ENCODE measurements at regions not wholly inside any gene's neighbourhood (a gene's known extent, or its start where the extent isn't known, plus 50 kb on each side); places are given as distances from the start of the nearest gene placed in this dataset.
"Not testable (repeated sequence)": the region's sequence is repeated elsewhere in the genome, so short reads cannot be mapped to it uniquely, and the experiment has no call there.

- not testable (repeated sequence) for DNase-seq (ENCODE audit: low spot score)
Observed at GRCh38 chr21:28013123-28013522, 979.6 kb downstream of the LTN1 start.

DNA sequence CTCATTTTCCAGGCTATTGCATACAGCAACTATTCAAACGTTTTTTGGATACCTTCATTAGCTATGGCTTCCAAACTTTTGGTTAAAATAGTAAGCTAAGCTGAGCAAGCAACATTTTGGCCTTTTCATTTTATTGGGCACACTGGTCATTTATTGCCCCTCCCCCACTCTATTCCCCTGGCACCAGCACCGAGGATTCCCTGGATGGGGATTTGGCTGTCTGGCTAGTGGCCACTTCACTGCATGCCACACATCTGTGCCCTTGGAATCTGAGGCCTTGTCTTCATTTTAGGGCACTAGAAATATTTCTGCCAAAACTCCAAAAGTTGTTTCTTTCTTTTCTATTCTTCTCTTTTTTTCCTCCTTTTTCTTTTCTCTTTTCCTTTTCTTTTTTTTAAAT is 980.7 kb downstream of the LTN1 start:
- not testable (repeated sequence) for DNase-seq (ENCODE audit: low spot score)

GRCh38 chr21:28008245-28008644 is 984.4 kb downstream of the LTN1 start:
- DNase-seq (ENCODE audit: low spot score), result not testable (repeated sequence)

GRCh38 chr21:28003627-28004026 is 989.0 kb downstream of the LTN1 start:
- DNase-seq (ENCODE audit: low spot score), result not testable (repeated sequence)

- not testable (repeated sequence) for DNase-seq (ENCODE audit: low spot score)
Observed at GRCh38 chr21:27996906-27997305, 995.8 kb downstream of the LTN1 start.

GRCh38 chr21:27984663-27985325 is 1007.9 kb downstream of the LTN1 start:
- DNase-seq (ENCODE audit: low spot score), result not testable (repeated sequence)

GRCh38 chr21:27979446-27979845 is 1012.6 kb upstream of the ADAMTS5 start:
- not testable (repeated sequence) for DNase-seq (ENCODE audit: low spot score)

DNA sequence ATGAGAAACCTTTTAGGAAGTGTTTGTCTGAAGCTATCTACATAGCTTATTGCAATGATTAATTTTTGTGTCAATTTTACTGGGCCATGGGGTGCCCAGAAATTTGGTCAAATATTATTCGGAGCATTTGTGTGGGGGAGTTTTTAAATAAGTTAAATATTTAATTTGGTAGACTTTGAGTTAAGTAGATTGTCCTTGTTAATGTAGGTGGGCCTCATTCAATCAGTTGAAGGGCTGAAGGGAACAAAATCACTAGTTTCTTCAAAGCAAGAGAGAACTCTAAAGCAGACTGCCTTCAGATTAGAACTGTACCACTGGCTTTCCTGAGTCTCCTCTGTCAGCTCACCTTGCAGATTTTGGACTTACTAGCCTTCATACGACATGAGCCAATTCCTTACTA is 1008.6 kb upstream of the ADAMTS5 start:
- DNase-seq (ENCODE audit: low spot score), result no peak

- not testable (repeated sequence) for DNase-seq (ENCODE audit: low spot score)
Observed at GRCh38 chr21:27974152-27974551, 1007.3 kb upstream of the ADAMTS5 start.

DNA sequence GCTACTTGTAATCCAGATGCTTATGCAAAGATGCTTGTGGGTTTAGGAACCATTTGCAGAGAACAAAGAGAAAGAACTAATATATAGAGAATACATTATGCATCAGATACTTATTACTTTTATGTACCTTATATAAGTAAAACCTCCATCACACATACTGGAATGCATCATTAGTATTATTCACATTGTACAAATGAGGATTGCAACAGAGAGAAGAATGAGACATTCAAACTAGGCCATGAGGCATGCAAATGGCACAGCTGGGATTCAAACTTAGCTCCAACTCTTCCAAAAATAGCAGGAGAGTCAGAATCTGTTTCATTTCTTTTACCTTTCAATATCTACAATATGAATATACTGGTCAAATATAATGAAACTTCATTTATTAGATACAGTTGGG is 1001.4 kb upstream of the ADAMTS5 start:
- DNase-seq (ENCODE audit: low spot score), result not testable (repeated sequence)

DNA sequence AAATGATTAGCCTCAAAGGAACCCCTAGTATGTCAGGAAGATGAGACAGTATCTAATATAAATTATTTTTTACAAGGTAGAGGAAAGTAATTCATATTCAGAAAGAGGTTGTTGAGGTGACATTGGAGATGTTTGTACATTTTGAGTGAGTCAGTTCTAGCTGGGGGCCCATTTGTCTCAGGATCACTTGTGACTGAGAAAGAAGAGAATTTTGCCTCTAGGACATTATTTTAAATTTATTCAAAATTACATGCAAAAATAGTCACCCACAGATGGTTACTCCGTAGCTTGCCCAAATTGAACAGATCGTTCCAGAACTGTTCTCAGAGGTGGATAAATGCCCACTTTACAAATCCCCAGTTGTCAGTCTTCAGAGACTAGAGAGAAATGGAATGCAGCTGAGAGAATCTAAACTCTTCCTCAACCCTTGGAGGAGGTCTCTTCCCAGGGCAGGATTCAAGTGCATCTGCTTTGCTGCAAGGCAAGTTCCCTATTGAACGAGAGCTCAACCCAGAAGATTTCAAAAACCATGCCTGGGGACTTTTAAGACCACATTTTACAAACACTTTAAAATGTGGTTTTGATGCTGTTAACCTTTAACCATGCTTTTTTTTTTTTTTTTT is 987.8 kb upstream of the ADAMTS5 start:
- DNase-seq (ENCODE audit: low spot score), result no peak

GRCh38 chr21:27953340-27954045 is 986.6 kb upstream of the ADAMTS5 start:
- DNase-seq (ENCODE audit: low spot score), result no peak

DNA sequence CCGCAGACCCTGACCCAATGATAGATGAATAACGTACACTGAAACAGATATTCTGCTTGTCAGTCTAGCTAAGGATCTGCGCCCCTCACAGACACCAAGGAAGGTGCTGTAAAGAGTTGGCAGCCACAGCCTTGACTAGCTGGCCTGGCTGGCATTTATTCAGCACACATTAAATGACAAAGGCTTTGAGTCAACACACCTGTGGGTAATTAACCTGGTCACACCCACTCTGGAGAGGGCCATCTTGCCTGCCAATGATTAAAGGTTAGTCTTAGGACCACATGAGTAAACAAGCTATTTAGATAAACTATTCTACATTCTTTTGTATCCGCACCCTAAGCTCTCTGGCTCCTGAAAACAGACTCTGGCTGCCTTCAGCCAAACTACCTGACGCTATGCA is 982.2 kb upstream of the ADAMTS5 start:
- DNase-seq (ENCODE audit: low spot score), result not testable (repeated sequence)

DNA sequence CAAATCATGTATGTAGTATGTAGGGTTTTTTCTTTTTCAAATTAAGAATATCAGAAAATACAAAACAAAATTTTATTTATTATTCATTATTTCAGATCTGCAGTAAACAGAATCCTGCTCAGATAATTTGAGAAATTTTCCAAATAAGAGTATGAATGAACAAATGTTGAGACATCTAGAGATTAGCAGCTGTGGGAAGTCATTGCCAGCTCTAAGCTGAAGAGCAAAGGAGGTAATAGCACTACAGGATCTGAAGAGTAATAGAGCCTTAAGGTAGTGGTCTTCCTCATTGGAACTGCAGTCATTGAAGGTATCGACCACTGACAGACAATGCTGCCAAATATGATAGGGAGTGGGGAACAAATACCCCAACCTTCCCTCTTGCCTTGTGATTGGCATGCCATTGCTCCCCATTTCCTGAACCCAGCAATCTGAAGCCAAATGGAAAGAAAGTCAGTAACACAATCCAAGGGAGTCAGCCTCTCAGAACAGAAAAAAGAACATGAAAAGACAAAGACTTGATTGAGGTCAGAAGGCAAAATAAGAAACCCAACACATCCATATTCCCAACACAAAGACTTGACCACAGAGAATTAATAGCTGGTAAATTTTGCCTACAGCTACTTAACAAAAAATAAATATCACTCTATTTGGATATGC is 963.4 kb upstream of the ADAMTS5 start:
- not testable (repeated sequence) for DNase-seq (ENCODE audit: low spot score)

DNA sequence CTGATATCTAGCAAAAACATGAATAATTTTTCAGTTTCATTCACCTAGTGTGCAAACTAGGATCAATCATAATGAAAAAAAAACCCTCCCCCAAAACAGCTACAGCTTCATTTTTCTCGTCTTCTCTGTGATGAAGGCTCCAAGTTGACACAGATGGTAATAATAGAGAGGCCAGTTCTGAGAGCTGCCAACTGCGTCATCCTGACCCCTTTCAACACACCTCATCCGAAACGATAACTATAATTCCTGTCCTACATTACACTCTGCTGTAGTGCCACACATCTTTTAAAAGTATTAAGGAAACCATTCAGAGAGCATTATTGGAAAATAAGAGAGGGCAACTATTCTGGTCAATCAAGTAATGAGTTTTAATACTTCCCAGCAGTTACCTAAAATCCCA is 962.3 kb upstream of the ADAMTS5 start:
- DNase-seq (ENCODE audit: low spot score), result peak; percentile 29

GRCh38 chr21:27928534-27929115 is 961.7 kb upstream of the ADAMTS5 start:
- peak; percentile 77 for DNase-seq (ENCODE audit: low spot score)

GRCh38 chr21:27921421-27921820 is 954.5 kb upstream of the ADAMTS5 start:
- not testable (repeated sequence) for DNase-seq (ENCODE audit: low spot score)

GRCh38 chr21:27917966-27918365 is 951.1 kb upstream of the ADAMTS5 start:
- not testable (repeated sequence) for DNase-seq (ENCODE audit: low spot score)

DNA sequence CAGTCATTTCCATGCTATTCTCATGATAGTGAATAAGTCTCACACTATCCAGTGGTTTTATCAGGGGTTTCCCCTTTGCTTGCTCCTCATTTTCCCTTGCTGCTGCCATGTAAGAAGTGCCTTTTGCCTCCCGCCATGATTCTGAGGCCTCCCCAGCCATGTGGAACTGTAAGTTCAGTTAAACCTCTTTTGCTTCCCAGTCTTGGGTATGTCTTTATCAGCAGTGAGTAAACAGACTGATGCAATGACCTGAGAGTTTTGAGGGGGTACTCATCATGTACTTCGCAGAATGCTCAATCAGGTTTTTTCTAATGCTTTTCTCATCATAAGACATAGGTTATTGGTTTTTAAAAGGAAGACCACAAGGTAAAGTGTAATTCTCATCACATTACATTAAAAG is 949.4 kb upstream of the ADAMTS5 start:
- DNase-seq (ENCODE audit: low spot score), result not testable (repeated sequence)

- not testable (repeated sequence) for DNase-seq (ENCODE audit: low spot score)
Observed at GRCh38 chr21:27912133-27912532, 945.2 kb upstream of the ADAMTS5 start.

GRCh38 chr21:27909487-27909886 is 942.6 kb upstream of the ADAMTS5 start:
- DNase-seq (ENCODE audit: low spot score), result not testable (repeated sequence)

GRCh38 chr21:27908816-27909215 is 941.9 kb upstream of the ADAMTS5 start:
- not testable (repeated sequence) for DNase-seq (ENCODE audit: low spot score)

Data from A172 (cell line).